PC-3 (cell line): ENCODE measurements at regions not wholly inside any gene's neighbourhood (a gene's known extent, or its start where the extent isn't known, plus 50 kb on each side); places are given as distances from the start of the nearest gene placed in this dataset.

Source experiments
- ATAC-seq: fragments of 200-7000 bp; cut with Tn5 transposase; 2 replicates; pipeline ENCODE4 v1.9.1; 2020; ENCODE audit warnings: mild to moderate bottlenecking, moderate library complexity
- BruUV-seq: library from RNA; stranded (reverse); fragments of 400-500 nt; replicated peaks from 2 replicates; lab custom pipeline; 2021; lab: Mats Ljungman, UMichigan
- CTCF ChIA-PET: fragments of 300-600 bp; sonication (Branson Sonifier 250); formaldehyde crosslinking; loops from one replicate; lab custom pipeline; 2022; ENCODE audit warnings: antibody characterized with exemption; lab: Charles Lee
- POLR2A ChIA-PET: fragments of 300-600 bp; sonication (Branson Sonifier 250); formaldehyde crosslinking; loops from one replicate; lab custom pipeline; 2022; ENCODE audit warnings: antibody characterized with exemption; ENCODE audit not compliant: unreplicated experiment; lab: Charles Lee
- DNase-seq: peaks from one replicate; pipeline ENCODE4 v3.0.0-alpha.2; 2015
- H2AFZ ChIP-seq: fragments of 300-600 bp; sonication (generic); 2 replicates; pipeline ENCODE4 v1.6.0; 2016; ENCODE audit warnings: antibody characterized with exemption, low read length
- H3F3A ChIP-seq: fragments of 300-600 bp; sonication (generic); one replicate; pipeline ENCODE4 v1.6.0; 2017; ENCODE audit warnings: antibody characterized with exemption, low read length, control low read depth, mild to moderate bottlenecking; ENCODE audit not compliant: unreplicated experiment
- H3K27ac ChIP-seq: fragments of 300-600 bp; sonication (generic); 2 replicates; pipeline ENCODE4 v1.5.1; 2016; ENCODE audit warnings: mild to moderate bottlenecking, low read length
- H3K27me3 ChIP-seq: fragments of 300-600 bp; sonication (generic); 2 replicates; pipeline ENCODE4 v1.6.1; 2016; ENCODE audit warnings: low read length, mixed read lengths
- H3K36me3 ChIP-seq: fragments of 300-600 bp; sonication (generic); 2 replicates; pipeline ENCODE4 v1.6.1; 2016; ENCODE audit warnings: low read depth, mixed run types, low read length, mixed read lengths
- H3K4me1 ChIP-seq: fragments of 300-600 bp; sonication (generic); 2 replicates; pipeline ENCODE4 v1.5.1; 2016; ENCODE audit warnings: low read length; ENCODE audit not compliant: insufficient read depth
- H3K4me2 ChIP-seq: fragments of 300-600 bp; sonication (generic); 2 replicates; pipeline ENCODE4 v1.6.0; 2016; ENCODE audit warnings: low read length
- H3K4me3 ChIP-seq: fragments of 300-600 bp; sonication (generic); 2 replicates; pipeline ENCODE4 v1.5.1; 2016; ENCODE audit warnings: mild to moderate bottlenecking, low read length, mixed read lengths
- H3K79me2 ChIP-seq: fragments of 300-600 bp; sonication (generic); 2 replicates; pipeline ENCODE4 v1.6.1; 2017; ENCODE audit warnings: low read length, mixed read lengths
- H3K9ac ChIP-seq: fragments of 300-600 bp; sonication (generic); 2 replicates; pipeline ENCODE4 v1.6.0; 2016; ENCODE audit warnings: mild to moderate bottlenecking, low read length
- H3K9me2 ChIP-seq: fragments of 300-600 bp; sonication (generic); replicated peaks from 2 replicates; pipeline ENCODE4 v1.6.1; 2016; ENCODE audit warnings: mixed run types, low read length, mixed read lengths
- H3K9me3 ChIP-seq: fragments of 300-600 bp; sonication (generic); 2 replicates; pipeline ENCODE4 v1.6.1; 2016; ENCODE audit warnings: low read length, mixed read lengths
- H4K20me1 ChIP-seq: fragments of 300-600 bp; sonication (generic); 2 replicates; pipeline ENCODE4 v1.6.1; 2016; ENCODE audit warnings: low read length, mixed read lengths
- EZH2 ChIP-seq: fragments of 300-600 bp; sonication (generic); IDR thresholded peaks from one replicate; pipeline ENCODE4 v1.6.1; 2017; ENCODE audit warnings: antibody characterized with exemption, mild to moderate bottlenecking, low read length; ENCODE audit not compliant: unreplicated experiment
- EZH2phosphoT487 ChIP-seq: fragments of 300-600 bp; sonication (generic); IDR thresholded peaks from 2 replicates; pipeline ENCODE4 v1.6.1; 2018; ENCODE audit warnings: mild to moderate bottlenecking, antibody characterized with exemption, low read length, borderline replicate concordance
- intact Hi-C: fragments of 100-400 bp; cut with micrococcal nuclease; formaldehyde crosslinking; loops from 2 replicates; pipeline ENCODE4 v1.9.0; 2023
- TF ChIP-seq, protein P1 (sequence below): fragments of 300-600 bp; sonication (generic); conservative IDR thresholded peaks from 2 replicates; pipeline ENCODE4 v1.5.1; 2017; ENCODE audit warnings: antibody characterized with exemption, low read depth, mild to moderate bottlenecking, low read length

DNA sequence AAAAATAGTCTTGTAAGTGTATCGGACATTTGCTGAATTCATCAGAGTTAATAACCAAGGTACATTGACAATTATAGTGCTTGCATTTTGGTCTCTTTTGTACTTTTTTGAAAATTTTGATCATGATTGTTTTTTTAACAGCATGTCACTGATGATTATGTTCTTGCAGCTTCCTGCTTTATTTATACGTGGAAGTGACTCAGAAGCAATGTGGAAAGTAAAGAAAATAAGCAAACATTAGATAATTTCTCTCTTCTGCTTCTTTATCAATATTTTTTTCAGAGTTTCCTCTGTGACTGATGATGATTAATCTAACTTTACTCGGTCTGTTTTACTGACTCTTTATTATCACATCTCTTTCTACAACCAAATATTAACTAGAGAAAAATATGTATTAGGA lies 1351.9 kb downstream of the REEP3 start:
- H3K9ac ChIP-seq, result 0 out of 2 replicates have a peak overlapping the region, but pooled peaks have one; percentile 1
- H3K27ac ChIP-seq, result peak overlapping the region; percentile 40
- H3K9me3 ChIP-seq, result no peaks in the 10 kb centered on the region
- no peaks in the 10 kb centered on the region for H3K36me3 ChIP-seq
- ChIA-PET CTCF (interaction anchor here (1.0 kb wide), 1 partner anchor 442 kb away, joined by 5 read pairs; no protein-coding TSS in a partner anchor), POLR2A (no interaction called here)
- no TSS peak for BruUV-seq
- H3K4me3 ChIP-seq, result no peak overlapping the region
- no peak for TF ChIP-seq EZH2phosphoT487
- TF ChIP-seq, protein P1, sequence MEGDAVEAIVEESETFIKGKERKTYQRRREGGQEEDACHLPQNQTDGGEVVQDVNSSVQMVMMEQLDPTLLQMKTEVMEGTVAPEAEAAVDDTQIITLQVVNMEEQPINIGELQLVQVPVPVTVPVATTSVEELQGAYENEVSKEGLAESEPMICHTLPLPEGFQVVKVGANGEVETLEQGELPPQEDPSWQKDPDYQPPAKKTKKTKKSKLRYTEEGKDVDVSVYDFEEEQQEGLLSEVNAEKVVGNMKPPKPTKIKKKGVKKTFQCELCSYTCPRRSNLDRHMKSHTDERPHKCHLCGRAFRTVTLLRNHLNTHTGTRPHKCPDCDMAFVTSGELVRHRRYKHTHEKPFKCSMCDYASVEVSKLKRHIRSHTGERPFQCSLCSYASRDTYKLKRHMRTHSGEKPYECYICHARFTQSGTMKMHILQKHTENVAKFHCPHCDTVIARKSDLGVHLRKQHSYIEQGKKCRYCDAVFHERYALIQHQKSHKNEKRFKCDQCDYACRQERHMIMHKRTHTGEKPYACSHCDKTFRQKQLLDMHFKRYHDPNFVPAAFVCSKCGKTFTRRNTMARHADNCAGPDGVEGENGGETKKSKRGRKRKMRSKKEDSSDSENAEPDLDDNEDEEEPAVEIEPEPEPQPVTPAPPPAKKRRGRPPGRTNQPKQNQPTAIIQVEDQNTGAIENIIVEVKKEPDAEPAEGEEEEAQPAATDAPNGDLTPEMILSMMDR, result no peak
- no peak for TF ChIP-seq EZH2
- peaks cover 14% of the 10 kb centered on the region; the same call in 1 of the 2 replicates for H3K4me1 ChIP-seq
- no peaks in the 10 kb centered on the region for H3K27me3 ChIP-seq
- no peaks in the 10 kb centered on the region for H3K9me2 ChIP-seq
- H3F3A ChIP-seq, result no peaks in the 10 kb centered on the region
- peak overlapping the region; percentile 14 for H3K4me2 ChIP-seq
- DNase-seq (peak; percentile 43), ATAC-seq (peak; percentile 67)
- H3K79me2 ChIP-seq, result no peaks in the 10 kb centered on the region
- no peaks in the 10 kb centered on the region for H4K20me1 ChIP-seq
- intact Hi-C loops, result loop anchor here (2.0 to 10.0 kb wide), 4 partner anchors 30 to 379 kb away; no protein-coding TSS in a partner anchor
- no peak overlapping the region for H2AFZ ChIP-seq

DNA sequence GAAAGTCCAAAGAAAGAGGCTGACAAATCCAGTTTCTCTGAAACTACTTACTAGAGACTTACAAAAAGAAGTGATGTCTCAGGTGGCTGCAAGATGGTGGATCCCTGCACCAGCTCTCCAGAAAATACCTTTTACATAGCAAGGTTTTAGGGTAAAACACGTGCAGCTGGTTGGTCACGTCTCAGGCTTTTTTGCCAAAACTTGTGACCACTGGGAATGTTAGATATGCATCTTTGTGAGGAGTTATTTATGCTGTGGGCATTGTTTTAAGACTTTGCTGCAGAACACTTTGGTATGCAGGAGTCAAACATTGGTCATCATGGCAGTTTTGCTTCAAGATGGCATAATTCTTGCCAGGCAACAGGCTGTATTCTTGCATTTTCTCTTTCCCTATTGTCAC lies 1352.8 kb downstream of the REEP3 start:
- H3K36me3 ChIP-seq, result no peaks in the 10 kb centered on the region
- H4K20me1 ChIP-seq, result no peaks in the 10 kb centered on the region
- peaks cover 14% of the 10 kb centered on the region; the same call in 1 of the 2 replicates for H3K4me1 ChIP-seq
- H3K4me3 ChIP-seq, result no peak overlapping the region
- POLR2A ChIA-PET, result no interaction called here
- TF ChIP-seq, protein P1, result no peak
- TF ChIP-seq EZH2 (no peak), EZH2phosphoT487 (no peak)
- peak; percentile 12; the same call in 1 of the 2 replicates for ATAC-seq
- intact Hi-C loops, result loop anchor here (2.0 to 10.0 kb wide), 4 partner anchors 31 to 378 kb away; no protein-coding TSS in a partner anchor
- DNase-seq, result no peak
- H3K9me2 ChIP-seq, result no peaks in the 10 kb centered on the region
- no peaks in the 10 kb centered on the region for H3K79me2 ChIP-seq
- H3K9ac ChIP-seq, result no peak overlapping the region
- no peaks in the 10 kb centered on the region for H3K9me3 ChIP-seq
- peak overlapping the region; percentile 40 for H3K27ac ChIP-seq
- BruUV-seq, result no TSS peak
- CTCF ChIA-PET, result interaction anchor here (1.0 kb wide), 1 partner anchor 443 kb away, joined by 5 read pairs; no protein-coding TSS in a partner anchor
- 0 out of 2 replicates have a peak overlapping the region, but pooled peaks have one; percentile 14 for H3K4me2 ChIP-seq
- H3K27me3 ChIP-seq, result no peaks in the 10 kb centered on the region
- H3F3A ChIP-seq, result no peaks in the 10 kb centered on the region
- H2AFZ ChIP-seq, result no peak overlapping the region

DNA sequence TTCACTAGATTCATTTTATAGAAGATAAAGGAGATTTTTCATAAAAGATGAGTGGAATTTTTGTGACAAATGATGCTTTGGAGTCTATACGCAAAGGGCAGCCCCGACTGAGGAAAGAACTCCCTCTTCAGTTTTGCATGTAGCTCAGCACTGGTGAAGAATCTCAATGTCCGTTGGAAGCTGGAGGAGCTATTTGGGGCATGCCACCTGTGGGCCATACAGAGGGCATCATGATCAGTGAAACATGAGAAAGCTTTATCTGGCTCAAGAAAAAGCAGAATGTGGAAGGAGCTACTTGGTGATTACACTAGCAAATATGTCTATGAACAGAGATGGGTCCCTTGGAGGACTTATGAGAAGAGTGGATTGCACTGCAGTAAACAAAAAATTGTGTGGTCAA lies 1359.3 kb downstream of the REEP3 start:
- Histone ChIP-seq H3K9ac (no peak overlapping the region), H3K4me3 (no peak overlapping the region), H3K4me2 (no peak overlapping the region), H4K20me1 (no peaks in the 10 kb centered on the region), H3F3A (no peaks in the 10 kb centered on the region), H3K4me1 (no peaks in the 10 kb centered on the region), H3K27ac (no peak overlapping the region), H3K79me2 (no peaks in the 10 kb centered on the region), H3K27me3 (no peaks in the 10 kb centered on the region), H3K9me3 (no peaks in the 10 kb centered on the region), H3K9me2 (no peaks in the 10 kb centered on the region), H2AFZ (no peak overlapping the region), H3K36me3 (no peaks in the 10 kb centered on the region)
- ATAC-seq (no peak), DNase-seq (no peak)
- no peak for TF ChIP-seq EZH2phosphoT487
- intact Hi-C loops, result no loop called here
- CTCF ChIA-PET, result interaction anchor here (0.7 kb wide), 1 partner anchor 771 kb away, joined by 3 read pairs; no protein-coding TSS in a partner anchor
- BruUV-seq, result no TSS peak
- POLR2A ChIA-PET, result interaction anchor here (0.6 kb wide), 1 partner anchor 346 kb away, joined by 5 read pairs; no protein-coding TSS in a partner anchor
